A673 (cell line): ENCODE measurements at regions not wholly inside any gene's neighbourhood (a gene's known extent, or its start where the extent isn't known, plus 50 kb on each side); places are given as distances from the start of the nearest gene placed in this dataset.

Experiments used
- BruUV-seq: library from RNA; stranded (reverse); fragments of 400-500 nt; replicated peaks from 2 replicates; lab custom pipeline; 2021; lab: Mats Ljungman, UMichigan
- CTCF ChIA-PET: fragments of 300-600 bp; sonication (Branson Sonifier 250); formaldehyde crosslinking; loops from one replicate; lab custom pipeline; 2022; ENCODE audit warnings: antibody characterized with exemption; lab: Charles Lee
- POLR2A ChIA-PET: fragments of 300-600 bp; sonication (Branson Sonifier 250); formaldehyde crosslinking; loops from one replicate; lab custom pipeline; 2022; ENCODE audit warnings: antibody characterized with exemption; ENCODE audit not compliant: low non-redundant PET; lab: Charles Lee
- DNase-seq: peaks from one replicate; pipeline ENCODE4 v3.0.0-alpha.2; 2015; ENCODE audit warnings: low spot score
- H3K27ac ChIP-seq: fragments of 200-600 bp; sonication (generic); 2 replicates; pipeline ENCODE4 v1.5.1; 2016; ENCODE audit warnings: mixed run types, low read depth, mild to moderate bottlenecking, mixed read lengths, antibody characterized with exemption, low read length; ENCODE audit not compliant: poor library complexity, severe bottlenecking
- H3K27me3 ChIP-seq: fragments of 200-600 bp; sonication (generic); replicated peaks from 2 replicates; pipeline ENCODE4 v1.6.1; 2017; ENCODE audit warnings: mixed run types, low read depth, mild to moderate bottlenecking, mixed read lengths, antibody characterized with exemption, low read length; ENCODE audit not compliant: insufficient read depth, poor library complexity
- H3K36me3 ChIP-seq: fragments of 200-600 bp; sonication (generic); 2 replicates; pipeline ENCODE4 v1.6.1; 2016; ENCODE audit warnings: mixed run types, mild to moderate bottlenecking, mixed read lengths, antibody characterized with exemption, low read length; ENCODE audit not compliant: insufficient read depth, poor library complexity, severe bottlenecking
- H3K4me1 ChIP-seq: fragments of 200-600 bp; sonication (generic); 2 replicates; pipeline ENCODE4 v1.6.1; 2017; ENCODE audit warnings: mixed run types, mild to moderate bottlenecking, mixed read lengths, antibody characterized with exemption, low read length; ENCODE audit not compliant: insufficient read depth, poor library complexity, severe bottlenecking
- H3K4me3 ChIP-seq: fragments of 200-600 bp; sonication (generic); 2 replicates; pipeline ENCODE4 v1.5.1; 2016; ENCODE audit warnings: low read depth, mixed run types, mild to moderate bottlenecking, mixed read lengths, low read length; ENCODE audit not compliant: poor library complexity, severe bottlenecking
- H3K9me3 ChIP-seq: fragments of 200-600 bp; sonication (generic); 2 replicates; pipeline ENCODE4 v1.6.1; 2016; ENCODE audit warnings: mixed run types, low read depth, mild to moderate bottlenecking, mixed read lengths, antibody characterized with exemption, low read length; ENCODE audit not compliant: poor library complexity, severe bottlenecking
- CTCF ChIP-seq: fragments of 300-800, 200-600 bp; sonication (generic); conservative IDR thresholded peaks from 2 replicates; pipeline ENCODE4 v1.5.1; 2017; ENCODE audit warnings: low read depth, mild to moderate bottlenecking, antibody characterized with exemption, low read length, moderate library complexity, mixed read lengths
- EZH2 ChIP-seq: fragments of 200-600 bp; sonication (generic); IDR thresholded peaks from 2 replicates; pipeline ENCODE4 v1.6.1; 2017; ENCODE audit warnings: borderline replicate concordance, low read depth, mild to moderate bottlenecking, mixed read lengths, antibody characterized with exemption, low read length; ENCODE audit not compliant: poor library complexity, severe bottlenecking
- intact Hi-C: fragments of 100-400 bp; cut with micrococcal nuclease; formaldehyde crosslinking; loops from one replicate; pipeline ENCODE4 v1.10.0; 2022; ENCODE audit not compliant: unreplicated experiment

DNA sequence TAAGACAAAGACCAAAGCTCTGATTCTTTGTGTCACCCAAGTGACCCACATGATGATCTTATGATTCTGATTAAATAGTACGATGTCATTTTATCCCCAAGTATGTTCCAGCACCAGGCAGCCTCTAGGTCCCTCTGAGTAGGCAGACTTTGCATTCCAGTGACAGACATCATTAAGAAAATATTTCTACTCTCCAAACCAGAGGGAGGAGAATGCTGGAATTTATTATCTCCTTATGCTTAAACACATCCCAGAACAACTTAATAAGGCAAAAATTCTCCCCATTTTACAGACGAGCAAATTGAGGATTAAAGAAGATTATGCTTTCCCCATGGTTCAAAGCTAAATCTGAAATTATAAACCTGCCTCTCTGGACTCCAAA is 192.8 kb upstream of the CDH11 start:
- Histone ChIP-seq H3K4me1 (no peaks in the 10 kb centered on the region), H3K27me3 (no peaks in the 10 kb centered on the region), H3K4me3 (no peak overlapping the region), H3K36me3 (no peaks in the 10 kb centered on the region), H3K27ac (no peak overlapping the region), H3K9me3 (no peaks in the 10 kb centered on the region)
- POLR2A ChIA-PET = no interaction called here
- BruUV-seq = no TSS peak
- TF ChIP-seq CTCF = no peak
- CTCF ChIA-PET = no interaction called here
- intact Hi-C loops = no loop called here
- no peak for DNase-seq

DNA sequence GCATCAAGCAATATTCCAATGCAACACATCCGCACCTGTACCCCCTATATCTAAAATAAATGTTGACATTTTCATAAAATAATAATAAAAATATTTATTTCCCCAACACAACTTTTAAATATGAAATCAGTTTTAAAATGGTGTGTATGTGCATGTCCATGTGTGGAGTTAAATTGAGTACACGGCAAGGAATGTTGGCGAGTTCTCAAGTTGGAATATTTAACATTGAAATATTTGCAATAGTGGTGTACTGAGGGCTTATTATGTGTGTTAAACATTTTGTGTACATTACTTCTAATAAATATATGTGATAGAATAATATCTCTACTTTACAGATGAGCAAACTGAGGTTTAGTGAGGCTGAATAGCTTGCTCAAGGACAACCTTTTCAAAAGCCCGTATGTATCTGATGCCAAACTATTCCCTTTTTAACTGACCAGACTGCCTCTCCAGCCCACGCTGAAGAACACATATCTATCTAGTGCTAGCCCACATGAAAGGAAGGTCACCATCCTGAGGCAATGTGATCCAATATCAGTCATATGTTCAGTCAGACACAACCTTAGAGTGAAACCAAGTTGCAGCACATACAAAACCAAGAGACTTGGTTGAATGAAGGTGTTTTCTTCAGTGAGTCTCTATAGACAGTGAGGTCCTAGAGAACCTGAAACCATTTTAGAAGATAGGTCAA is 192.2 kb upstream of the CDH11 start:
- ChIA-PET CTCF (no interaction called here), POLR2A (no interaction called here)
- TF ChIP-seq EZH2 = no peak
- TF ChIP-seq CTCF = no peak
- BruUV-seq = no TSS peak
- no peak overlapping the region for H3K4me3 ChIP-seq
- intact Hi-C loops = no loop called here
- no peaks in the 10 kb centered on the region for H3K27me3 ChIP-seq
- H3K9me3 ChIP-seq = no peaks in the 10 kb centered on the region
- H3K36me3 ChIP-seq = no peaks in the 10 kb centered on the region
- DNase-seq = no peak
- no peaks in the 10 kb centered on the region for H3K4me1 ChIP-seq
- H3K27ac ChIP-seq = no peak overlapping the region

DNA sequence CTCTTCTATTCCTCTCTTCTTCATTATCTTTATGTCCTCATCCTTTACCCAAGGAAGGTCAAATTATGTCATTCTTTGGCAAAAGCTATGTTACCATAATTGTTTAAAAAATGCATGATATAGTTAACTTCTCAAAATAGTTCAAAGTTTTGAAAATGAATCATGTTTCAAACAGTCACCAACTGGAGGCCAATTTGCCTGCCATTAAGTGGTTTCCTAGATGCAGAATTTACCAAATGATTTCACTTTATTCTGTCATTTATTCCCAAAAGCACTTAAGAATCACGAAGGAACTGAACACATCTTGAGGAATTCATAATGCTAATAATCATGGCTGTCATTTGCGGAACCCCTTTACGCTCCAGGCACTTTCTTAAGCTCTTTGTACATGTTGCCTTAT is 190.9 kb upstream of the CDH11 start:
- BruUV-seq = no TSS peak
- CTCF ChIA-PET = no interaction called here
- Histone ChIP-seq H3K4me3 (no peak overlapping the region), H3K36me3 (no peaks in the 10 kb centered on the region), H3K27me3 (no peaks in the 10 kb centered on the region), H3K27ac (no peak overlapping the region), H3K4me1 (no peaks in the 10 kb centered on the region), H3K9me3 (no peaks in the 10 kb centered on the region)
- DNase-seq = no peak
- POLR2A ChIA-PET = no interaction called here
- TF ChIP-seq CTCF (no peak), EZH2 (no peak)
- intact Hi-C loops = no loop called here
